PC-3 (cell line): ENCODE measurements at regions not wholly inside any gene's neighbourhood (a gene's known extent, or its start where the extent isn't known, plus 50 kb on each side); places are given as distances from the start of the nearest gene placed in this dataset.
"Not testable (repeated sequence)": the region's sequence is repeated elsewhere in the genome, so short reads cannot be mapped to it uniquely, and the experiment has no call there.

Experiments
- EZH2 ChIP-seq: fragments of 300-600 bp; sonication (generic); IDR thresholded peaks from one replicate; pipeline ENCODE4 v1.6.1; 2017; ENCODE audit warnings: antibody characterized with exemption, mild to moderate bottlenecking, low read length; ENCODE audit not compliant: unreplicated experiment
- EZH2phosphoT487 ChIP-seq: fragments of 300-600 bp; sonication (generic); IDR thresholded peaks from 2 replicates; pipeline ENCODE4 v1.6.1; 2018; ENCODE audit warnings: mild to moderate bottlenecking, antibody characterized with exemption, low read length, borderline replicate concordance
- TF ChIP-seq, protein P1 (sequence below): fragments of 300-600 bp; sonication (generic); conservative IDR thresholded peaks from 2 replicates; pipeline ENCODE4 v1.5.1; 2017; ENCODE audit warnings: antibody characterized with exemption, low read depth, mild to moderate bottlenecking, low read length

DNA sequence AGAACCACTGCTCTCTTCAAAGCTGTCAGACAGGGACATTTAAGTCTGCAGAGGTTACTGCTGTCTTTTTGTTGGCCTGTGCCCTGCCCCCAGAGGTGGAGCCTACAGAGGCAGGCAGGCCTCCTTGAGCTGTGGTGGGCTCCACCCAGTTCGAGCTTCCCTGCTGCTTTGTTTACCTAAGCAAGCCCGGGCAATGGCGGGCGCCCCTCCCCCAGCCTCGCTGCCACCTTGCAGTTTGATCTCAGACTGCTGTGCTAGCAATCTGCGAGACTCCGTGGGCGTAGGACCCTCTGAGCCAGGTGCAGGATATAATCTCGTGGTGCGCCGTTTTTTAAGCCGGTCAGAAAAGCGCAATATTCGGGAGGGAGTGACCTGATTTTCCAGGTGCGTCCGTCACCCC lies 138.9 kb downstream of the KCNS3 start:
- TF ChIP-seq, protein P1, sequence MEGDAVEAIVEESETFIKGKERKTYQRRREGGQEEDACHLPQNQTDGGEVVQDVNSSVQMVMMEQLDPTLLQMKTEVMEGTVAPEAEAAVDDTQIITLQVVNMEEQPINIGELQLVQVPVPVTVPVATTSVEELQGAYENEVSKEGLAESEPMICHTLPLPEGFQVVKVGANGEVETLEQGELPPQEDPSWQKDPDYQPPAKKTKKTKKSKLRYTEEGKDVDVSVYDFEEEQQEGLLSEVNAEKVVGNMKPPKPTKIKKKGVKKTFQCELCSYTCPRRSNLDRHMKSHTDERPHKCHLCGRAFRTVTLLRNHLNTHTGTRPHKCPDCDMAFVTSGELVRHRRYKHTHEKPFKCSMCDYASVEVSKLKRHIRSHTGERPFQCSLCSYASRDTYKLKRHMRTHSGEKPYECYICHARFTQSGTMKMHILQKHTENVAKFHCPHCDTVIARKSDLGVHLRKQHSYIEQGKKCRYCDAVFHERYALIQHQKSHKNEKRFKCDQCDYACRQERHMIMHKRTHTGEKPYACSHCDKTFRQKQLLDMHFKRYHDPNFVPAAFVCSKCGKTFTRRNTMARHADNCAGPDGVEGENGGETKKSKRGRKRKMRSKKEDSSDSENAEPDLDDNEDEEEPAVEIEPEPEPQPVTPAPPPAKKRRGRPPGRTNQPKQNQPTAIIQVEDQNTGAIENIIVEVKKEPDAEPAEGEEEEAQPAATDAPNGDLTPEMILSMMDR: not testable (repeated sequence)
- not testable (repeated sequence) for TF ChIP-seq EZH2, EZH2phosphoT487
